ENCODE measurements at regions not wholly inside any gene's neighbourhood (a gene's known extent, or its start where the extent isn't known, plus 50 kb on each side); places are given as distances from the start of the nearest gene placed in this dataset.

GRCh38 chr5:2615917-2616316, 135.6 kb downstream of the IRX2 start:
- Histone ChIP-seq H2BK12ac (ENCODE audit: low read depth, low read length) (no peak overlapping the region), H3K79me2 (ENCODE audit: control insufficient read depth in 1 of 2, insufficient read depth in 2 of 2, low read length in 2 of 2) (no peaks in the 10 kb centered on the region), H3K4me2 (ENCODE audit: insufficient read depth in 1 of 2, low read depth in 2 of 2, low read length in 2 of 2) (no peak overlapping the region), H3K18ac (ENCODE audit: extremely low read depth, low read length) (no peak overlapping the region), H3K36me3 (ENCODE audit: control insufficient read depth in 2 of 4, insufficient read depth in 4 of 4, low read length in 3 of 4) (no peaks in the 10 kb centered on the region), H4K8ac (ENCODE audit: extremely low read depth, insufficient read depth, low read length) (no peak overlapping the region), H3K4ac (replicated peaks; ENCODE audit: insufficient read length, low read depth, low read length) (no peak overlapping the region), H3K9me3 (ENCODE audit: insufficient read depth in 2 of 2, low read depth in 1 of 2, low read length in 1 of 2) (peaks cover 2 to 4% of the 10 kb centered on the region in 2 experiments; a peak in 2 of 4 replicates), H3K56ac (replicated peaks; ENCODE audit: insufficient read length, low read depth, low read length) (no peak overlapping the region), H2BK20ac (ENCODE audit: low read length) (no peak overlapping the region), H3K4me3 (ENCODE audit: extremely low read depth in 1 of 4, insufficient read depth in 2 of 4, low read depth in 3 of 4, low read length in 4 of 4) (no peak overlapping the region), H3K14ac (ENCODE audit: insufficient read length) (no peak overlapping the region), H4K91ac (replicated peaks; ENCODE audit: insufficient read length, low read length) (no peak overlapping the region), H2AK5ac (ENCODE audit: low read depth, low read length) (no peak overlapping the region), H2BK120ac (replicated peaks; ENCODE audit: low read depth, low read length) (no peak overlapping the region), H3K27ac (ENCODE audit: low read depth, low read length) (no peak overlapping the region), H3K23ac (ENCODE audit: insufficient read length) (no peak overlapping the region), H2BK5ac (ENCODE audit: low read depth, low read length) (no peak overlapping the region), H4K20me1 (replicated peaks in 1 of 2; ENCODE audit: control insufficient read depth in 1 of 2, insufficient read depth in 2 of 2, low read length in 2 of 2) (no peaks in the 10 kb centered on the region), H2BK15ac (ENCODE audit: low read length) (no peak overlapping the region), H3K4me1 (replicated peaks in 1 of 4; ENCODE audit: control insufficient read depth in 3 of 4, insufficient read depth in 4 of 4, low read length in 3 of 4) (no peaks in the 10 kb centered on the region; a peak in 1 of 7 replicates), H3K9ac (replicated peaks in 1 of 4; ENCODE audit: extremely low read depth in 1 of 4, low read depth in 3 of 4, low read length in 3 of 4) (no peak overlapping the region), H4K5ac (ENCODE audit: insufficient read length, low read depth, low read length) (no peak overlapping the region), H3K23me2 (ENCODE audit: low read depth, low read length) (no peaks in the 10 kb centered on the region), H3K79me1 (ENCODE audit: low read depth, low read length) (no peaks in the 10 kb centered on the region), H3K27me3 (replicated peaks in 1 of 4; ENCODE audit: control insufficient read depth in 3 of 4, extremely low read depth in 1 of 4, insufficient read depth in 3 of 4, low read length in 3 of 4) (no peaks in the 10 kb centered on the region), H2AFZ (ENCODE audit: low read length) (no peak overlapping the region)
- ChIA-PET POLR2A (ENCODE audit: partially characterized antibody) (no interaction called here), CTCF (ENCODE audit: partially characterized antibody) (interaction anchor here (0.6 kb wide), 1 partner anchor 68 kb away, joined by 3 read pairs; no protein-coding TSS in a partner anchor)
- FAIRE-seq = no peak
- no peak for DNase-seq (ENCODE audit: low read depth in 1 of 2, low spot score in 2 of 2)
- 89% methylated on average over 4 of the region's 4 CpGs; no CpG with 5 or more reads in 1 of the 2 experiments for WGBS, 2 experiments (ENCODE audit: extremely low coverage in 1 of 2, insufficient coverage in 1 of 2, insufficient read length in 1 of 2, insufficient replicate concordance in 2 of 2, low coverage in 1 of 2, low lambda C conversion rate in 2 of 2, missing lambda C conversion rate in 1 of 2)
- no peak for TF ChIP-seq HDAC2 (IDR thresholded peaks at IDR 0.05; ENCODE audit: borderline replicate concordance in 1 of 2, low read depth in 2 of 2, low read length in 2 of 2)
- no peak for TF ChIP-seq FOSL1 (IDR thresholded peaks at IDR 0.05; ENCODE audit: insufficient read depth, low read depth, low read length)
- no peak for TF ChIP-seq CHD2 (IDR thresholded peaks at IDR 0.05; ENCODE audit: low read length)
- no peak for TF ChIP-seq SP4 (IDR thresholded peaks at IDR 0.05; ENCODE audit: low read length)
- no peak for TF ChIP-seq RNF2 (IDR thresholded peaks at IDR 0.05; ENCODE audit: borderline replicate concordance, low read depth, low read length, missing control alignments, poor library complexity, severe bottlenecking)
- TF ChIP-seq TEAD4 (IDR thresholded peaks at IDR 0.05; ENCODE audit: low read depth, low read length) = no peak
- no peak for TF ChIP-seq NANOG (IDR thresholded peaks at IDR 0.05; ENCODE audit: insufficient read depth, low read depth, low read length, poor library complexity, severe bottlenecking)
- no peak for TF ChIP-seq ATF3 (IDR thresholded peaks at IDR 0.05; ENCODE audit: insufficient read depth, low read depth, low read length)
- TF ChIP-seq CBX5 (IDR thresholded peaks at IDR 0.05; ENCODE audit: low read depth, low read length) = no peak
- TF ChIP-seq RAD21 (IDR thresholded peaks at IDR 0.05 in 1 of 2, conservative IDR thresholded peaks at IDR 0.05 in 1 of 2; ENCODE audit: low read depth in 2 of 2, low read length in 2 of 2) = no peak
- no peak for TF ChIP-seq POU5F1 (IDR thresholded peaks at IDR 0.05; ENCODE audit: low read depth, low read length)
- no peak for TF ChIP-seq BACH1 (IDR thresholded peaks at IDR 0.05; ENCODE audit: low read length)
- TF ChIP-seq TAF1 (IDR thresholded peaks at IDR 0.05; ENCODE audit: low read depth, low read length) = no peak
- TF ChIP-seq CREB1 (IDR thresholded peaks at IDR 0.05) = no peak

All from H1 (cell line).